GM12891 (cell line): ENCODE measurements at regions not wholly inside any gene's neighbourhood (a gene's known extent, or its start where the extent isn't known, plus 50 kb on each side); places are given as distances from the start of the nearest gene placed in this dataset.

ENCODE experiments used
- POLR2A ChIP-seq: IDR thresholded peaks from 2 replicates; pipeline ENCODE4 v1.6.1; 2011; ENCODE audit warnings: low read depth, low read length, control low read depth
- POLR2AphosphoS5 ChIP-seq: IDR thresholded peaks from 2 replicates; pipeline ENCODE4 v1.6.1; 2011; ENCODE audit warnings: low read depth, low read length, control low read depth
- TAF1 ChIP-seq: IDR thresholded peaks from 2 replicates; pipeline ENCODE4 v1.6.1; 2011; ENCODE audit warnings: low read depth, low read length, control low read depth

DNA sequence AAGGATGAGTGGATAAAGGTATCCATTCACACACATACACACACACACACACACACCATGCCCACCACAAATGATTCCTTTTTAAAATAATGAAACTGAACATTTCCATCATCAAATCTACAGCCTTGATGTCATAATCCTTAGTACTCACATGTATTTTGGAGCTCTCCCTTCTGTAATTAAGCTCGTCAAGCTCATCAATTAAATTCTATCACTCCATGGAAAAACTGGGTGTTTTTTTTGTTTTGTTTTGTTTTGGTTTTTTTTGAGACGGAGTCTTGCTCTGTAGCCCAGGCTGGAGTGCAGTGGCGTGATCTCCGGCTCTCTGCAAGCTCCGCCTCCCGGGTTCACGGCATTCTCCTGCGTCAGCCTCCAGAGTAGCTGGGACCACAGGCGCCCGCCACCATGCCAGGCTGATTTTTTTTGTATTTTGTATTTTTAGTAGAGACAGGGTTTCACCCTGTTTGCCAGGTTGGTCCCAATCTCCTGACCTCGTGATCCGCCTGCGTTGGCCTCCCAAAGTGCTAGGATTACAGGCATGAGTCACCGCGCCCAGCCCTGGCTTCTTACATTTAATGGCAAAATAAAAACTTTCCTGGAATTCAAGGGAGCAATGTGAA is 78.6 kb upstream of the RGPD4 start:
- TF ChIP-seq POLR2AphosphoS5, result no peak
- TF ChIP-seq POLR2A, result no peak
- TF ChIP-seq TAF1, result no peak
